Ascending aorta (tissue), 2 donors: ENCODE measurements at regions not wholly inside any gene's neighbourhood (a gene's known extent, or its start where the extent isn't known, plus 50 kb on each side); places are given as distances from the start of the nearest gene placed in this dataset.

ENCODE experiments used
- DNase-seq, 2 donors: peaks; one replicate each; pipeline ENCODE4 v3.0.0-alpha.2; 2019; ENCODE audit warnings: low spot score in 2 of 2
- H3K27ac ChIP-seq, 2 donors: fragments of 200-600 bp; sonication (generic); one replicate each; pipeline ENCODE4 v1.5.1; 2016 to 2017; ENCODE audit warnings: mild to moderate bottlenecking in 1 of 2
- H3K27me3 ChIP-seq: fragments of 200-600 bp; sonication (generic); one replicate; pipeline ENCODE4 v1.5.1; 2017
- H3K36me3 ChIP-seq, 2 donors: fragments of 200-600 bp; sonication (generic); one replicate each; pipeline ENCODE4 v1.5.1; 2016
- H3K4me1 ChIP-seq, 2 donors: fragments of 200-600 bp; sonication (generic); one replicate each; pipeline ENCODE4 v1.5.1; 2016 to 2017; ENCODE audit warnings: mild to moderate bottlenecking in 1 of 2
- H3K4me3 ChIP-seq, 2 donors: fragments of 200-600 bp; sonication (generic); one replicate each; pipeline ENCODE4 v1.5.1; 2016 to 2017; ENCODE audit warnings: mild to moderate bottlenecking in 1 of 2
- H3K9me3 ChIP-seq, 2 donors: fragments of 200-600 bp; sonication (generic); one replicate each; pipeline ENCODE4 v1.5.1; 2016
- intact Hi-C: fragments of 100-400 bp; cut with DNase I; formaldehyde crosslinking; loops from one replicate; pipeline ENCODE4 v1.15.1; 2023
- TF ChIP-seq, protein P1 (sequence below), 3 experiments: fragments of 200-600 bp in 2 of 3; fragments of 450-650 bp in 1 of 3; sonication (generic) in 2 of 3; IDR thresholded peaks; one replicate each; pipeline ENCODE4 v1.5.1; 2016 to 2019; ENCODE audit warnings: antibody characterized with exemption in 3 of 3, mild to moderate bottlenecking in 1 of 3, moderate library complexity in 1 of 3

DNA sequence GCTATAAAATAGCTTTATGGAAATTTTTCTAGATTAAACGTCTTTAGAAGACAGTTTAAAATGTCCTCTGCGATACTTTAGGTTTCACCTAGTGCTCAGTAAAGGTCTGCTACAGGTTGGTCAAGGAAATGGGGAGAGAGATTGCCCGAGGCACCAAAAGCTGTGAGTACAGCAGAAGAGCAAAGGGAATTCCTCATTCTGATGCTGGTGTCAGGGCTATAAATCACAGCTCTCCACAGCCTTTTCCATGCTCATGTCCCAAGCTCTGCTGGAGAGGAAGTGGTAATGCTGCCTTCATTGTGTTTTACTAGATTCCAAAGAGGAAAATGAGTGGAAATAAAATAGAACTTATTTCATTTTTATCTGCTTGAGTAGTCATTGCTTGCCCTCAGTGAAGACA lies 2060.4 kb downstream of the ARAP2 start:
- H3K4me1 ChIP-seq = no peaks in the 10 kb centered on the region
- H3K27me3 ChIP-seq = no peaks in the 10 kb centered on the region
- intact Hi-C loops = no loop called here
- no peak overlapping the region for H3K4me3 ChIP-seq
- TF ChIP-seq, protein P1, sequence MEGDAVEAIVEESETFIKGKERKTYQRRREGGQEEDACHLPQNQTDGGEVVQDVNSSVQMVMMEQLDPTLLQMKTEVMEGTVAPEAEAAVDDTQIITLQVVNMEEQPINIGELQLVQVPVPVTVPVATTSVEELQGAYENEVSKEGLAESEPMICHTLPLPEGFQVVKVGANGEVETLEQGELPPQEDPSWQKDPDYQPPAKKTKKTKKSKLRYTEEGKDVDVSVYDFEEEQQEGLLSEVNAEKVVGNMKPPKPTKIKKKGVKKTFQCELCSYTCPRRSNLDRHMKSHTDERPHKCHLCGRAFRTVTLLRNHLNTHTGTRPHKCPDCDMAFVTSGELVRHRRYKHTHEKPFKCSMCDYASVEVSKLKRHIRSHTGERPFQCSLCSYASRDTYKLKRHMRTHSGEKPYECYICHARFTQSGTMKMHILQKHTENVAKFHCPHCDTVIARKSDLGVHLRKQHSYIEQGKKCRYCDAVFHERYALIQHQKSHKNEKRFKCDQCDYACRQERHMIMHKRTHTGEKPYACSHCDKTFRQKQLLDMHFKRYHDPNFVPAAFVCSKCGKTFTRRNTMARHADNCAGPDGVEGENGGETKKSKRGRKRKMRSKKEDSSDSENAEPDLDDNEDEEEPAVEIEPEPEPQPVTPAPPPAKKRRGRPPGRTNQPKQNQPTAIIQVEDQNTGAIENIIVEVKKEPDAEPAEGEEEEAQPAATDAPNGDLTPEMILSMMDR (IDR thresholded peaks at IDR 0.05) = no peak
- no peak overlapping the region for H3K27ac ChIP-seq
- H3K9me3 ChIP-seq = no peaks in the 10 kb centered on the region
- no peak for DNase-seq
- no peaks in the 10 kb centered on the region for H3K36me3 ChIP-seq

DNA sequence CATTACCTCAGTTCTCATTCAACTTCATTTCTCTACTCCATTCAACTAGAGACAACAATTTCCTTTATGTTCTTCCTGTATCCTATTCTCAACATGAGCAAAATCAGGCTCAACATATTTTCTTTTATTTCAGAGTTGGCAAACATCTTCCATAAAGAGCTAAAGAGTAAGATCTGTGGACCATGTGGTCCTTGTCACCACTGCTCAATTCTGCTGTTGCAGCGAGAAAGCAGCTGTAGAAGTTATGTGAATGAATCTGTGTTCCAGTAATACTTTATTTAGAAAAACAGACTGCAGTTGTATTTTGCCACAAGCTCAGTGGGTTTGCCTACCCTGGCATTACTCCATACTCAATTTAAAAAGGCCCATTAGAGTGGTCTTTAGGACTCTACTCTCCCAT lies 2057.3 kb downstream of the ARAP2 start:
- Histone ChIP-seq H3K9me3 (no peaks in the 10 kb centered on the region), H3K27ac (no peak overlapping the region), H3K4me3 (no peak overlapping the region), H3K4me1 (no peaks in the 10 kb centered on the region), H3K36me3 (no peaks in the 10 kb centered on the region), H3K27me3 (no peaks in the 10 kb centered on the region)
- intact Hi-C loops = no loop called here
- DNase-seq = no peak
- TF ChIP-seq, protein P1 (IDR thresholded peaks at IDR 0.05) = no peak

- DNase-seq = no peak
- Histone ChIP-seq H3K27ac (no peak overlapping the region), H3K27me3 (no peaks in the 10 kb centered on the region), H3K4me3 (no peak overlapping the region), H3K36me3 (no peaks in the 10 kb centered on the region), H3K4me1 (no peaks in the 10 kb centered on the region), H3K9me3 (no peaks in the 10 kb centered on the region)
- intact Hi-C loops = no loop called here
- TF ChIP-seq, protein P1 (IDR thresholded peaks at IDR 0.05) = no peak
These were observed 2052.9 kb downstream of the ARAP2 start for GRCh38 chr4:34191443-34191842.

DNA sequence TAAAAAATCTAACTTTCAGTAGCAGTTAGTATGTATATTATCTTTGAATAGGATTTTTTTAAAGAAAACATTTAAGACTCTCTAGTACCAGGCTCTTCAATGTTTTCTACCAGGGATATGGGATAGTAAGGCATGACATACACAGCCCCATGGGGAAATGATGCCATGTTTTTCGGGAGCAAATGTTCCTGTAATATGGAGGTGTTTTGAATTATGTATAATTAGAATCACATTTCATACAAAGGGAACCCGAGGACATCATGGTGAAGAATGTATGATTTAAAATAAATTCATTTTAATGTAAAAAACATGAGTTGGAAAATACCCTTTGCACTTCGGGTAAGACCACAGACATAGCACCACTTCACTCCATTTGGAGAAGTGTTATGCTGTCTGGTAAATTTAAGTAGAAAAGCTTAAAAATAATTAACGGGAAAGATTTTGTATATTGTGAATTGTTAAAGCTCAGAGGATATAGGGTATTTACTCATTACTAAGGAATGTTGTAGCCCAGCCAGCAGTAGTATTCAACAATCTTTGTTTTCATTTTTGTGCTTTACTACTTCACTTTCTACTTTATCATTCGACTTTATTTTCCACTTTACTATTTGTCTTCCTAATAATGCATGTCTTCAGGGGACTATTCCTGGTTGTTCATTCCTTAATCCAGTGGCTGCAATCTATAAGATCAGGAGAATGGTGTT lies 2050.7 kb downstream of the ARAP2 start:
- intact Hi-C loops = no loop called here
- Histone ChIP-seq H3K4me3 (no peak overlapping the region), H3K27ac (no peak overlapping the region), H3K36me3 (no peaks in the 10 kb centered on the region), H3K27me3 (no peaks in the 10 kb centered on the region), H3K9me3 (no peaks in the 10 kb centered on the region), H3K4me1 (no peaks in the 10 kb centered on the region)
- no peak for DNase-seq
- TF ChIP-seq, protein P1 (IDR thresholded peaks at IDR 0.05) = no peak

GRCh38 chr4:34194585-34194984 lies 2049.7 kb downstream of the ARAP2 start:
- H3K27me3 ChIP-seq = no peaks in the 10 kb centered on the region
- intact Hi-C loops = no loop called here
- TF ChIP-seq, protein P1 (IDR thresholded peaks at IDR 0.05) = no peak
- H3K4me3 ChIP-seq = no peak overlapping the region
- H3K9me3 ChIP-seq = no peaks in the 10 kb centered on the region
- H3K27ac ChIP-seq = no peak overlapping the region
- no peaks in the 10 kb centered on the region for H3K36me3 ChIP-seq
- H3K4me1 ChIP-seq = no peaks in the 10 kb centered on the region
- no peak for DNase-seq

DNA sequence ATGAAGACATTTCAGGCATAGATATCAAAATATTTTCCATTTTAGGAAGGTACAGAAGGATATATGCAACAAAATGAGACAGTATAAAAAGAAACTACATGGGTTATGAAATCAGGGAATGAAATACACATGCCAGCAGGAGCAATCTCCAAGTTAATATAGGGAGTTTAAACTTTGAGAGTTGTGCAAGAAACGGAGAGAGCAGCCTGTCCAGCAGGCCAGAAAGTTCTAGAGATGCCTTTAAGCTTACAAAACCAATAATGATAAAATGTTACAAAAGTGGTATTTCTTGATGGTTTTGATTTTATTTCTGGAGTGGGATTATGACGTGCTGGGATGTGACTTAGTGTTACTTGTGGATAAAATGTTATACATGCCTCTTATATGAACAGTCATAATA lies 2047.9 kb downstream of the ARAP2 start:
- H3K4me1 ChIP-seq = no peaks in the 10 kb centered on the region
- H3K9me3 ChIP-seq = no peaks in the 10 kb centered on the region
- TF ChIP-seq, protein P1 (IDR thresholded peaks at IDR 0.05) = no peak
- intact Hi-C loops = no loop called here
- H3K4me3 ChIP-seq = no peak overlapping the region
- DNase-seq = no peak
- H3K27me3 ChIP-seq = no peaks in the 10 kb centered on the region
- H3K36me3 ChIP-seq = no peaks in the 10 kb centered on the region
- no peak overlapping the region for H3K27ac ChIP-seq
